ENCODE measurements at regions not wholly inside any gene's neighbourhood (a gene's known extent, or its start where the extent isn't known, plus 50 kb on each side); places are given as distances from the start of the nearest gene placed in this dataset.

- no peak for DNase-seq
Observed at GRCh38 chr20:48195121-48195870, 410.0 kb upstream of the SULF2 start.

- no peak for DNase-seq
Observed at GRCh38 chr20:48194583-48194982, 409.3 kb upstream of the SULF2 start.

GRCh38 chr20:48193627-48194425 lies 408.5 kb upstream of the SULF2 start:
- no peak for DNase-seq

GRCh38 chr20:48192109-48192508 lies 406.8 kb upstream of the SULF2 start:
- DNase-seq, result no peak

GRCh38 chr20:48191200-48191599 lies 405.9 kb upstream of the SULF2 start:
- no peak for DNase-seq

GRCh38 chr20:48190757-48191156 lies 405.5 kb upstream of the SULF2 start:
- DNase-seq, result no peak

GRCh38 chr20:48189181-48189580 lies 403.9 kb upstream of the SULF2 start:
- no peak for DNase-seq

- DNase-seq, result no peak
Observed at GRCh38 chr20:48187851-48188250, 402.6 kb upstream of the SULF2 start.

GRCh38 chr20:48186915-48187314 lies 401.6 kb upstream of the SULF2 start:
- no peak for DNase-seq

- DNase-seq, result no peak
Observed at GRCh38 chr20:48186447-48186846, 401.2 kb upstream of the SULF2 start.

- DNase-seq, result no peak
Observed at GRCh38 chr20:48184229-48184628, 398.9 kb upstream of the SULF2 start.

- DNase-seq, result no peak
Observed at GRCh38 chr20:48181261-48181935, 396.1 kb upstream of the SULF2 start.

GRCh38 chr20:48180618-48181017 lies 395.3 kb upstream of the SULF2 start:
- no peak for DNase-seq

GRCh38 chr20:48180024-48180423 lies 394.7 kb upstream of the SULF2 start:
- no peak for DNase-seq

GRCh38 chr20:48178633-48179032 lies 393.4 kb upstream of the SULF2 start:
- no peak for DNase-seq

- no peak for DNase-seq
Observed at GRCh38 chr20:48177058-48177457, 391.8 kb upstream of the SULF2 start.

- no peak for DNase-seq
Observed at GRCh38 chr20:48176139-48176538, 390.9 kb upstream of the SULF2 start.

GRCh38 chr20:48175261-48175660 lies 390.0 kb upstream of the SULF2 start:
- no peak for DNase-seq

GRCh38 chr20:48172357-48172702 lies 387.0 kb upstream of the SULF2 start:
- no peak for DNase-seq

- DNase-seq, result no peak
Observed at GRCh38 chr20:48171626-48172356, 386.5 kb upstream of the SULF2 start.

- no peak for DNase-seq
Observed at GRCh38 chr20:48171071-48171470, 385.8 kb upstream of the SULF2 start.

GRCh38 chr20:48170625-48171024 lies 385.3 kb upstream of the SULF2 start:
- no peak for DNase-seq

- no peak for DNase-seq
Observed at GRCh38 chr20:48169650-48170225, 384.5 kb upstream of the SULF2 start.
